Epithelial cell of prostate (primary cell): ENCODE measurements at regions not wholly inside any gene's neighbourhood (a gene's known extent, or its start where the extent isn't known, plus 50 kb on each side); places are given as distances from the start of the nearest gene placed in this dataset.

Source experiments
- DNase-seq: peaks from one replicate; pipeline ENCODE4 v3.0.0-alpha.2; 2011; ENCODE audit warnings: low read depth, low spot score
- H3K27ac ChIP-seq: fragments of 450-650 bp; 2 replicates; pipeline ENCODE4 v1.5.1; 2017; ENCODE audit warnings: mild to moderate bottlenecking

- no peak for DNase-seq
- H3K27ac ChIP-seq: no peak overlapping the region
These were observed 841.6 kb upstream of the DPPA4 start for GRCh38 chr3:110178965-110179364.

GRCh38 chr3:110180733-110181132, 843.4 kb upstream of the DPPA4 start:
- no peak overlapping the region for H3K27ac ChIP-seq
- DNase-seq: no peak

GRCh38 chr3:110181226-110181625, 843.9 kb upstream of the DPPA4 start:
- H3K27ac ChIP-seq: no peak overlapping the region
- no peak for DNase-seq

- no peak for DNase-seq
- no peak overlapping the region for H3K27ac ChIP-seq
These were observed 847.2 kb upstream of the DPPA4 start for GRCh38 chr3:110184536-110184935.

- no peak for DNase-seq
- no peak overlapping the region for H3K27ac ChIP-seq
These were observed 855.7 kb upstream of the DPPA4 start for GRCh38 chr3:110193074-110193473.

GRCh38 chr3:110198717-110199587, 861.6 kb upstream of the DPPA4 start:
- DNase-seq: no peak
- H3K27ac ChIP-seq: no peak overlapping the region

- DNase-seq: no peak
- no peak overlapping the region for H3K27ac ChIP-seq
These were observed 862.2 kb upstream of the DPPA4 start for GRCh38 chr3:110199588-110199943.

- H3K27ac ChIP-seq: no peak overlapping the region
- DNase-seq: no peak
These were observed 861.4 kb upstream of the NECTIN3 start for GRCh38 chr3:110210086-110210660.

GRCh38 chr3:110226645-110227044, 845.0 kb upstream of the NECTIN3 start:
- no peak for DNase-seq
- no peak overlapping the region for H3K27ac ChIP-seq

- DNase-seq: no peak
- H3K27ac ChIP-seq: no peak overlapping the region
These were observed 843.6 kb upstream of the NECTIN3 start for GRCh38 chr3:110227991-110228390.

- DNase-seq: no peak
- H3K27ac ChIP-seq: no peak overlapping the region
These were observed 836.8 kb upstream of the NECTIN3 start for GRCh38 chr3:110234831-110235230.

GRCh38 chr3:110236976-110237610, 834.5 kb upstream of the NECTIN3 start:
- no peak for DNase-seq
- no peak overlapping the region for H3K27ac ChIP-seq

GRCh38 chr3:110243081-110243480, 828.5 kb upstream of the NECTIN3 start:
- no peak overlapping the region for H3K27ac ChIP-seq
- DNase-seq: no peak

- no peak overlapping the region for H3K27ac ChIP-seq
These were observed 824.7 kb upstream of the NECTIN3 start for GRCh38 chr3:110246796-110247376.

GRCh38 chr3:110248666-110249065, 823.0 kb upstream of the NECTIN3 start:
- DNase-seq: no peak
- H3K27ac ChIP-seq: no peak overlapping the region

More at GRCh38 chr3:110246796-110247376, 824.7 kb upstream of the NECTIN3 start:
- no peak for DNase-seq

- H3K27ac ChIP-seq: no peak overlapping the region
- no peak for DNase-seq
These were observed 817.8 kb upstream of the NECTIN3 start for GRCh38 chr3:110253794-110254193.

- H3K27ac ChIP-seq: no peak overlapping the region
These were observed 817.0 kb upstream of the NECTIN3 start for GRCh38 chr3:110254591-110254990.

GRCh38 chr3:110261141-110261540, 810.5 kb upstream of the NECTIN3 start:
- H3K27ac ChIP-seq: no peak overlapping the region
- DNase-seq: no peak

More at GRCh38 chr3:110254591-110254990, 817.0 kb upstream of the NECTIN3 start:
- no peak for DNase-seq

GRCh38 chr3:110262896-110263295, 808.7 kb upstream of the NECTIN3 start:
- H3K27ac ChIP-seq: no peak overlapping the region
- no peak for DNase-seq

GRCh38 chr3:110265302-110265701, 806.3 kb upstream of the NECTIN3 start:
- DNase-seq: no peak
- no peak overlapping the region for H3K27ac ChIP-seq

- H3K27ac ChIP-seq: no peak overlapping the region
- no peak for DNase-seq
These were observed 804.2 kb upstream of the NECTIN3 start for GRCh38 chr3:110267304-110267845.
